Colonic mucosa (tissue), 4 donors: ENCODE measurements at regions not wholly inside any gene's neighbourhood (a gene's known extent, or its start where the extent isn't known, plus 50 kb on each side); places are given as distances from the start of the nearest gene placed in this dataset.
"Not testable (repeated sequence)": the region's sequence is repeated elsewhere in the genome, so short reads cannot be mapped to it uniquely, and the experiment has no call there.

Experiments used
- DNase-seq: peaks from one replicate; pipeline ENCODE4 v3.0.0-alpha.2; 2020
- H3K27ac ChIP-seq: fragments of 200-600 bp; one replicate; pipeline ENCODE4 v1.8.0; 2021
- H3K27me3 ChIP-seq: fragments of 200-600 bp; one replicate; pipeline ENCODE4 v1.8.0; 2021
- H3K36me3 ChIP-seq: fragments of 200-600 bp; one replicate; pipeline ENCODE4 v1.8.0; 2021
- H3K4me1 ChIP-seq: fragments of 200-600 bp; one replicate; pipeline ENCODE4 v1.8.0; 2021; ENCODE audit warnings: mild to moderate bottlenecking
- H3K4me3 ChIP-seq: fragments of 200-600 bp; one replicate; pipeline ENCODE4 v1.8.0; 2021
- H3K9ac ChIP-seq, 2 donors: one replicate each; pipeline ENCODE4 v1.7.0; 2013; ENCODE audit warnings: control low read depth in 2 of 2, low read depth in 2 of 2, low read length in 2 of 2
- H3K9me3 ChIP-seq: fragments of 200-600 bp; one replicate; pipeline ENCODE4 v1.8.0; 2021
- intact Hi-C: fragments of 100-400 bp; cut with DNase I; formaldehyde crosslinking; loops from one replicate; pipeline ENCODE4 v1.14.1; 2022
- TF ChIP-seq, protein P1 (sequence below): fragments of 200-600 bp; IDR thresholded peaks from one replicate; pipeline ENCODE4 v1.8.0; 2022; ENCODE audit warnings: antibody characterized with exemption, mild to moderate bottlenecking
- donor health status: healthy.
- donor health status: DM: no; HTN: no; CAD: no.
- donor health status: DM: no; HTN: no; CAD: no.

DNA sequence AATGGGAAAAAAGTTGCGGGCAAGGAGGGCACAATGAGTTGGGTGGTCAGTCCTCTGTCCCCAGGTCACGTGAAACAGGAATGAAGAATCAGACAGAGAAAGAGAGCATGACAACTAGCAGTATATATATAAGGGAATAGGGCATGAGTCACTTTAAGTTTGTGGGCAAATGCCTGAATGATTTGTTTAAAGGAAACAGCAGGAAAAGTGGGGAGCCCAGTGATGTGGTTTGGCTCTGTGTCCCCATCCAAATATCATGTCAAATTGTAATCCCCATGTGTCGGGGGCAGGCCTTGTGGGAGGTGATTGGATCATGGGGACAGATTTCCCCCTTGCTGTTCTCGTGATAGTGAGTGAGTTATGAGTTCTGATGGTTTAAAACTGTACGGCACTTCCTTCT, 195.3 kb upstream of the IGF1 start:
- Histone ChIP-seq H3K4me1 (no peaks in the 10 kb centered on the region), H3K4me3 (no peak overlapping the region), H3K27ac (no peak overlapping the region), H3K9ac (no peak overlapping the region), H3K9me3 (no peaks in the 10 kb centered on the region), H3K36me3 (no peaks in the 10 kb centered on the region), H3K27me3 (no peaks in the 10 kb centered on the region)
- no peak for DNase-seq
- TF ChIP-seq, protein P1, sequence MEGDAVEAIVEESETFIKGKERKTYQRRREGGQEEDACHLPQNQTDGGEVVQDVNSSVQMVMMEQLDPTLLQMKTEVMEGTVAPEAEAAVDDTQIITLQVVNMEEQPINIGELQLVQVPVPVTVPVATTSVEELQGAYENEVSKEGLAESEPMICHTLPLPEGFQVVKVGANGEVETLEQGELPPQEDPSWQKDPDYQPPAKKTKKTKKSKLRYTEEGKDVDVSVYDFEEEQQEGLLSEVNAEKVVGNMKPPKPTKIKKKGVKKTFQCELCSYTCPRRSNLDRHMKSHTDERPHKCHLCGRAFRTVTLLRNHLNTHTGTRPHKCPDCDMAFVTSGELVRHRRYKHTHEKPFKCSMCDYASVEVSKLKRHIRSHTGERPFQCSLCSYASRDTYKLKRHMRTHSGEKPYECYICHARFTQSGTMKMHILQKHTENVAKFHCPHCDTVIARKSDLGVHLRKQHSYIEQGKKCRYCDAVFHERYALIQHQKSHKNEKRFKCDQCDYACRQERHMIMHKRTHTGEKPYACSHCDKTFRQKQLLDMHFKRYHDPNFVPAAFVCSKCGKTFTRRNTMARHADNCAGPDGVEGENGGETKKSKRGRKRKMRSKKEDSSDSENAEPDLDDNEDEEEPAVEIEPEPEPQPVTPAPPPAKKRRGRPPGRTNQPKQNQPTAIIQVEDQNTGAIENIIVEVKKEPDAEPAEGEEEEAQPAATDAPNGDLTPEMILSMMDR: no peak
- intact Hi-C loops: no loop called here

DNA sequence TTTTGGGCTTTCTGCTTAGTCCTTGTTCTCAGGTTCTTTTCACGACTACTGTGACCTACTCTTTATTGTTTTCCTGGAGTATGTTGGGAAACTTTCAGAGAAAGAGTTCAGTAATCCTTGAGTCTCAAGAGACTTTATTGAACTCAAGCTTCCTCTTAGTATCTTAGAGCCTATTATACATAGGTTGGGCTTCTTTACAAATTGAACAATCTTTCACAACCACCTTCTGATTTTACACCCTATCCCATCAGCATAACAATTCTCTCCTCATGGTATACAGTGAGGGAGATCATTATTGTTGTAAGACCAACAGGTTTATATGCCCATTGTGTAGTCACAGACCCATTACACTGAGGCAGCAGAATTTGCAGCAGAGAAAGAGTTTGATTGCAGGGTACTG, 193.2 kb upstream of the IGF1 start:
- TF ChIP-seq, protein P1: no peak
- Histone ChIP-seq H3K4me3 (no peak overlapping the region), H3K9me3 (no peaks in the 10 kb centered on the region), H3K9ac (no peak overlapping the region), H3K4me1 (no peaks in the 10 kb centered on the region), H3K27ac (no peak overlapping the region), H3K27me3 (no peaks in the 10 kb centered on the region), H3K36me3 (no peaks in the 10 kb centered on the region)
- no peak for DNase-seq
- intact Hi-C loops: no loop called here

GRCh38 chr12:102672212-102672611, 191.8 kb upstream of the IGF1 start:
- intact Hi-C loops, H3K4me1 ChIP-seq, H3K9me3 ChIP-seq, H3K27ac ChIP-seq, H3K4me3 ChIP-seq, H3K9ac ChIP-seq, DNase-seq, H3K36me3 ChIP-seq, H3K27me3 ChIP-seq: not testable (repeated sequence)

DNA sequence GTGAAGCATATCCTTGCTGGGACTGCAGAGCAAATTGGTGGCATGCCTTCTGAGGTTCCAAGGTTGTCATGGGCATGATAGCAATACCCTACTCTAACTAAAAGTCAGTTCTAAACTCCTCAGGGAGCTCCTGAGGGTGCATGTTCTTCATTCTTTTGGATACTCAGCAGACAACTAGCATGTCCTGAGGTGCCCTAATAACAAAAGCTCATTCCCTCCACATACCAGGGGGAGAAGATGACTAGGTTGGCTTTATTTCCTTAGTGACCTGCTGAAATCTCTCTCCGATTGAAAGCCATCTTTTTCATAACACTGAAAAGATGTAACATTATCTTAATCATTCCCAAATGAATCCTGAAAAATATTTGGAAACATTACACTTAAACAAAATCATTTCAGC, 188.7 kb upstream of the IGF1 start:
- Histone ChIP-seq H3K4me1 (no peaks in the 10 kb centered on the region), H3K27me3 (no peaks in the 10 kb centered on the region)

GRCh38 chr12:102666176-102666575, 185.8 kb upstream of the IGF1 start:
- H3K27me3 ChIP-seq, H3K27ac ChIP-seq, DNase-seq, H3K9ac ChIP-seq, H3K4me3 ChIP-seq, intact Hi-C loops, H3K36me3 ChIP-seq, H3K9me3 ChIP-seq, H3K4me1 ChIP-seq: not testable (repeated sequence)

More for the DNA sequence above, 188.7 kb upstream of the IGF1 start:
- Histone ChIP-seq H3K9ac (no peak overlapping the region), H3K4me3 (no peak overlapping the region), H3K27ac (no peak overlapping the region), H3K9me3 (no peaks in the 10 kb centered on the region), H3K36me3 (no peaks in the 10 kb centered on the region)
- TF ChIP-seq, protein P1: no peak
- intact Hi-C loops: no loop called here
- DNase-seq: no peak

DNA sequence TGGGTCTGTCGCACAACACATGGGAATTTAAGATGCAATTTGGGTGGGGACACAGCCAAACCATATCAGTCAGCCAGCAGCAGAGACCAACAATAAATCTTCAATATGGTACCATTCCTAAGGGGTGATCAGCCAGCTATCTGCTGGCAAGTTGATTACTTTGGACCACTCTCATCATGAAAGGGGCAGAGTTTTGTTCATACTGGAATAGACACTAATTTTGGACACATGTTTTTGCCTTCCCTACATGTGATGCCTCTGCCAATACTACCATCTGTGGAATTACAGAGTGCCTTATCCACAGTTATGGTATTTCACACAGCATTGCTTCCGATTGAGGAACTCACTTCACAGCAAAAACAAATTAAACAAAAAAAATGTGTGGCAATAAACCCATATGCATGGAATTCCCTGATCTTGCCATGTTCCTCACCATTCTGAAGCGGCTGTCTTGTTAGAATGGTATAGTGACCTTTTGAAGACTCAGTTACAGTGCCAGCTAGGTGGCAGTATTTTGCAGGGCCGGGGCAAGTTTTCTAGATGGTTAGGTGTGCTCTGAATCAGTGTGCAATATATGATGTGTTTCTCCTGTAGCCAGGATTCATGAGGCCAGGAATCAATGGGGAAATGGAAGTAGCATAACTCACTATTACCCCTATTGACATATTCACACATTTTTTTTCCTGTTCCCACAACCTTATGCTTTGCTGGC, 179.0 kb upstream of the IGF1 start:
- Histone ChIP-seq H3K9ac (no peak overlapping the region), H3K36me3 (no peaks in the 10 kb centered on the region), H3K9me3 (no peaks in the 10 kb centered on the region), H3K4me3 (no peak overlapping the region), H3K4me1 (no peaks in the 10 kb centered on the region), H3K27me3 (no peaks in the 10 kb centered on the region), H3K27ac (no peak overlapping the region)
- no peak for DNase-seq
- intact Hi-C loops: no loop called here
- TF ChIP-seq, protein P1: no peak
